RCC 7860 (cell line): ENCODE measurements at regions not wholly inside any gene's neighbourhood (a gene's known extent, or its start where the extent isn't known, plus 50 kb on each side); places are given as distances from the start of the nearest gene placed in this dataset.
A peak's percentile ranks its signal among the peaks of the same experiment; 100 is the strongest.
"Not testable (repeated sequence)": the region's sequence is repeated elsewhere in the genome, so short reads cannot be mapped to it uniquely, and the experiment has no call there.

Experiments
- DNase-seq: peaks from one replicate; pipeline ENCODE4 v3.0.0-alpha.2; 2015; ENCODE audit warnings: low spot score
- FAIRE-seq: peaks from 2 replicates; lab custom pipeline; 2012; peaks lifted over from hg19 to GRCh38; lab: Jason Lieb, UNC

GRCh38 chr5:86493777-86494176, 124.0 kb upstream of the COX7C start:
- no peak for FAIRE-seq
- no peak for DNase-seq

DNA sequence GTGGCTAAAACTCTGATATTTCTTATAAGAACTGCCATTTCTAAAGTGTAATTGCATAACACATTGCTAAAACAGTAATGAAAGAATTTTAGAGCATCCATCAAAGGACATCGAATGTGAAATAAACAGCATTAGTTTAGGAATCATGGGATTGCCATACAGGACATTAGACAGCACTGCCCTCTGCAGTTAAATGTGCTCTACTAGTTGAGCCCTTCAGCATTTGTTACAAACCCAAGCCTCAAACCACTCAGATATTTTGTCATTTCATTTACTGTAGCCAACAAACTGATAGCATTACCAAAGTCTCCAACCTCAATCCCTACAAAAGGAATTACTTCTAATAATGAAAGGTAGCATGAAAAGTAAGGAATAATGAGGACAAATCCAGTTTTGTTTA, 116.8 kb upstream of the COX7C start:
- DNase-seq: no peak
- FAIRE-seq: no peak

- DNase-seq: no peak
- no peak for FAIRE-seq
These were observed 110.2 kb upstream of the COX7C start for GRCh38 chr5:86507574-86507973.

DNA sequence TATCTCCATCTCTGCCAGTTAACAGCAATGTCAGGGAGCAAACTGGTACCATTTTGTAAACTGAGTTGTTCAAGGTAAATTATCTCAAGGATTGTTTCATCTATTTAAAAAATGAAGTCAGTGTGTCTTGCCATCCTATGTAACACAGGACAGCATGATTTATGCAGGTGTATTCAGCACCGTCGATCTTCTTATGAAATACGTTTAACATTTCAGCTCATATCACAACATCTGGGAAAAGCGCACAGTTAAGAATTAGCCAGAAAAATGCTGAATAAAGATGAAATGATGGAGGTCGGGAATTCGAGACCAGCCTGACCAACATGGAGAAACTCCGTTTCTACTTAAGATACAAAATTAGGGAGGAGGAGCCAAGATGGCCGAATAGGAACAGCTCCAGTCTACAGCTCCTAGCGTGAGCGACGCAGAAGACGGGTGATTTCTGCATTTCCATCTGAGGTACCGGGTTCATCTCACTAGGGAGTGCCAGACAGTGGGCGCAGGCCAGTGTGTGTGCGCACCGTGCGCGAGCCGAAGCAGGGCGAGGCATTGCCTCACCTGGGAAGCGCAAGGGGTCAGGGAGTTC, 107.3 kb upstream of the COX7C start:
- DNase-seq, FAIRE-seq: not testable (repeated sequence)

- FAIRE-seq: no peak
- DNase-seq: no peak
These were observed 94.0 kb upstream of the COX7C start for GRCh38 chr5:86523718-86524117.

DNA sequence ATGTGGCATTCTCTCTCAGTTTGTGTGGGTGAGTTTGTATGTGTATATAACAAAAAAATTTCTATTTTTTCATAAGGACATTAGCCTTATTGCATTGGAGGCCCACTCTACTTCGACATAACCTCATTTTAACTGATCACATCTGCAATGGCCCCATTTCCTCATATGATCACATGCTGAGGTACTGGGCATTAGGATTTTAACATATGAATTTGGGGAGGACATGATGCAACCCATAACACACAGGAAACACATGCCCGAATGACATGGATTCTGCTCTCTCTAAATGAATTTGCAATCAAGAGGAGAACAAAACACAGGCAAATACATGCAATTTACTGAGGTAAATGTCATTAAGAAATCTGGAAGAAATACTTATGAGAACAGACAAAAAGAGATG, 92.1 kb upstream of the COX7C start:
- no peak for DNase-seq
- FAIRE-seq: no peak

- no peak for FAIRE-seq
- no peak for DNase-seq
These were observed 90.9 kb upstream of the COX7C start for GRCh38 chr5:86526811-86527348.

- no peak for DNase-seq
- FAIRE-seq: no peak
These were observed 85.3 kb upstream of the COX7C start for GRCh38 chr5:86532429-86532828.

GRCh38 chr5:86536396-86536795, 81.3 kb upstream of the COX7C start:
- no peak for FAIRE-seq
- DNase-seq: no peak

GRCh38 chr5:86542532-86542931, 75.2 kb upstream of the COX7C start:
- no peak for DNase-seq
- FAIRE-seq: no peak

DNA sequence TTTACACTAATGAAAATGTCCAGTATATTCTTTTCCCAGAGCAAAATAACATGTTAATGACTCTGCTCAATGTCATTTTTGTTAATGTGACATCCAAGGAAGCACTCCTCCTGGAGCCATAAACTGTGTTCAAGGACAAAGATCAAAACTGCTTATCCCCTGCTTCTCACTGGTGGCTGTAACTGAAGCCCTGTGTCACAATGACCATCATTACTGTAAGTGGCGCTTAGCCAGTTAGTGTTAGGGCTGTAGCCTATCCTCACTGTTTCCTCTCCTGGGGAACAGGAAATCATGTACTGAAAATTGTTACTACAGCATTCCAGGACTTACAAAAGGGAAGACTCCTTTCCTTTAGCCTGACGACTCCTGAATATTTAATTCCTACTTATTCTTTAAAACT, 71.7 kb upstream of the COX7C start:
- FAIRE-seq (no peak), DNase-seq (no peak)

DNA sequence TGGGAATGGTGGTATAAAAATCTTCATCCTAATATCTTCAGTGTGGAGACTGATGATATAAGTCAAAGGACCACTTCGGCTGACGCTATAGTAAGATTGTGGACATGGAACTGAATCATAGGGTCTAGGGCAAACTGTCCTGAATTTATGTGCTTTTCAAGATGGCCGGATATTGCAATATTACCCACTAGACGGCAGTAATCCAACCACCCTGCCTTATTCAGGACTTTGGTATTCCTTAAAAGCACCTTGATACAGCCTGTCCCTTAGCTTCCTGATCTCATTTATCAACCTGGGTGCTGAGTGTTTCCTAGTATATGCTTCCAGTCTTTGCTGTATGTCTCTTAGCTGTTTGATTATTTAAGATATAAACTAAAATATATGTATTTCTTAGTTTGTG, 71.2 kb upstream of the COX7C start:
- no peak for DNase-seq
- FAIRE-seq: no peak

DNA sequence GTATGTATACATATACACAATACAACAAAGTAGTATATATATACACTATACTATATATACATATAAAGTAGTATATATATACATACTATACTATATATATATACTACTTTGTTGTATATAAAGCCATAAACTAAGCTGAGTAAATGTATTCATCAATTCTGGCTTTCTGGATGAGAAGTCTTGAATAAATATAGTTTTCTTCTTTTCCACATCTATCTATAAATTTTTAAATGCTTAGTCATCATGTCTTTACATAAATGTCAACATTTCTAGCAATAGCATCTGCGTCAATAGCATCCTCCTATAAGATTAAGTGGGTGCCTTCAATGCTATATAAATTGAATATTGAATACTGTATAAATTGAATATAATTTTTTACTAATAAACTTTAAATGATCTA, 63.1 kb upstream of the COX7C start:
- FAIRE-seq (no peak), DNase-seq (no peak)

GRCh38 chr5:86557920-86558319, 59.8 kb upstream of the COX7C start:
- no peak for DNase-seq
- no peak for FAIRE-seq

DNA sequence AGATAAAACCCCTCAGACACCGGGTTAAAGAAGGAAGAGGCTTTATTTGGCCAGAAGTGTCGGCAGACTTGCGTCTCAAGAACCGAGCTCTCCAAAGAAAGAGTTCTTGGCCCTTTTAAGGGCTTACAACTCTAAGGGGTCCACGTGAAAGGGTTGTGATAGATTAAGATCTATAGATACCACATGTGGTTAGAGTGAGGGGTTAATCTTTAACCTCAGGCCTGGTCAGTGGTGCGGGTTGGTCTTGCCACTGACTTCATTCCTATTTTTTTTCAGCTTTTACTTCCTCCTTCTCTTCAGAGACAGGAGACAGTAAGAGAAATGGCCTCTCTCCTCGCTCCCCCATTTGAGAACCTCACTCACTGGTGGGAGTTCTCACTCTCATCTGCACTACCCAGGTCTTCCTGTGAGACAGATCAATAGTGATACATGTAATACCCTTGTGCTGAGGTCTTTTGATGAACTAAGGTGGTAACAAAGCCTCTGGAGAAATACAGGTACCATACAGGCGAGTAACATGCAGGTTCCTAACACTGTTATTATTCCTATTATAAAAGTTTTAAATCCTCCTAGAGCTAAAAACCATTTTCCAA, 52.4 kb upstream of the COX7C start:
- DNase-seq (peak; percentile 5), FAIRE-seq (no peak)

DNA sequence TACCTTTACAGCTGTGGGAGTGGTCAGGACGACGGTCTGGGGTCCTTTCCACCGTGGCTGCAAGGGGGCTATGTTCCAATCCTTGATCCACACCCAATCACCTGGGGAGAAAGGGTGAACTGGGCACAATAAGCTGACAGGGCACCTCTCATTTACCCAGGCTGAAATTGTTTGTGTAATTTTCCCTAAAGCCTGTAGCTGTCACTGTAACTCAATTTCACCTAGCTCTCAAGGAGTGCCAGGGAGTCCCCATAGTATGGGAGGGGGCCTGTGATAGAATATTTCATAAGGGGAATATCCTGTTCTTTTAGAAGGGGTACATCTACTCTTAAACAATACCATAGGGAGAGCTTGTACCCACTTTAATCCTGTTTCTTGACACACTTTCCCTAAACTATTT, 51.7 kb upstream of the COX7C start:
- not testable (repeated sequence) for DNase-seq, FAIRE-seq
